ENCODE measurements at regions not wholly inside any gene's neighbourhood (a gene's known extent, or its start where the extent isn't known, plus 50 kb on each side); places are given as distances from the start of the nearest gene placed in this dataset.

DNA sequence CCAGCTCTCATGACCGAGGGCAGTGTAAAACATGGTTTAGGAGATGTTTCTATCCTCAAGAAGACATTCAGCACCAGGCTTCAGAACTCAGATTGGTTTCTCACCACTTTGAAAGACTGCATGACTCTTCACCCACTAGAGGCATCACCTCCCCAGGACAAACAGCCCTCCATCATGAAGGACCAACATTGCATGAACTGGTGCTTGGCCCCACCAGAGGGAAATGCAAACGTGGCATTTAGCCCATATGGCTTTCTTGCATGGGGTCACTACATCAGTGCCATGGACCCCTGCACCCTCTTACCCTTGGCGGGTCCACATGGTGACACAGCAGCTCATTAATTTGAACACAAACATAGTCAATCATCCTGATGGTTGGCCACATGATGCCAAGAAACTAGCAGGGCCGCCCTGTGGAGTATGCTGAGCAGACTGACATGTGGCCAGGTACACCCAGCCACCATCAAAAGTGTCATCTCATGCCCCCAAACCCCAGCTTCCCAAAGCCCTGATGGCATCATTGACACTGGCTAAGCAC is 129.5 kb upstream of the FSTL4 start:
- no peak overlapping the region for H2AFZ ChIP-seq (ENCODE audit: low read length)
- H3K36me3 ChIP-seq (ENCODE audit: control insufficient read depth, insufficient read depth, low read length): no peaks in the 10 kb centered on the region
- no peak overlapping the region for H3K9ac ChIP-seq (ENCODE audit: insufficient read depth, low read length)
- H3K9me3 ChIP-seq (ENCODE audit: control insufficient read depth, insufficient read depth, low read depth, low read length): no peaks in the 10 kb centered on the region
- DNase-seq (ENCODE audit: low read depth in 2 of 2): no peak
- TF ChIP-seq, protein P1, sequence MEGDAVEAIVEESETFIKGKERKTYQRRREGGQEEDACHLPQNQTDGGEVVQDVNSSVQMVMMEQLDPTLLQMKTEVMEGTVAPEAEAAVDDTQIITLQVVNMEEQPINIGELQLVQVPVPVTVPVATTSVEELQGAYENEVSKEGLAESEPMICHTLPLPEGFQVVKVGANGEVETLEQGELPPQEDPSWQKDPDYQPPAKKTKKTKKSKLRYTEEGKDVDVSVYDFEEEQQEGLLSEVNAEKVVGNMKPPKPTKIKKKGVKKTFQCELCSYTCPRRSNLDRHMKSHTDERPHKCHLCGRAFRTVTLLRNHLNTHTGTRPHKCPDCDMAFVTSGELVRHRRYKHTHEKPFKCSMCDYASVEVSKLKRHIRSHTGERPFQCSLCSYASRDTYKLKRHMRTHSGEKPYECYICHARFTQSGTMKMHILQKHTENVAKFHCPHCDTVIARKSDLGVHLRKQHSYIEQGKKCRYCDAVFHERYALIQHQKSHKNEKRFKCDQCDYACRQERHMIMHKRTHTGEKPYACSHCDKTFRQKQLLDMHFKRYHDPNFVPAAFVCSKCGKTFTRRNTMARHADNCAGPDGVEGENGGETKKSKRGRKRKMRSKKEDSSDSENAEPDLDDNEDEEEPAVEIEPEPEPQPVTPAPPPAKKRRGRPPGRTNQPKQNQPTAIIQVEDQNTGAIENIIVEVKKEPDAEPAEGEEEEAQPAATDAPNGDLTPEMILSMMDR (conservative IDR thresholded peaks at IDR 0.05 in 1 of 2, IDR thresholded peaks at IDR 0.05 in 1 of 2; ENCODE audit: low read depth in 1 of 2, low read length in 2 of 2): no peak
- TF ChIP-seq EZH2 (IDR thresholded peaks at IDR 0.05; ENCODE audit: low read length, missing control alignments): no peak
- H3K4me2 ChIP-seq (ENCODE audit: extremely low read depth, insufficient read depth, low read length): no peak overlapping the region
- no peak overlapping the region for H3K27ac ChIP-seq (ENCODE audit: insufficient read depth, low read length)
- no peaks in the 10 kb centered on the region for H3K4me1 ChIP-seq (ENCODE audit: control insufficient read depth, extremely low read depth, insufficient read depth, low read length)
- H3K27me3 ChIP-seq (ENCODE audit: control insufficient read depth, insufficient read depth, low read length): no peaks in the 10 kb centered on the region
- no peaks in the 10 kb centered on the region for H4K20me1 ChIP-seq (ENCODE audit: control insufficient read depth, extremely low read depth, insufficient read depth, low read length)
- no peaks in the 10 kb centered on the region for H3K79me2 ChIP-seq (ENCODE audit: control insufficient read depth, insufficient read depth, low read length)
- no peak overlapping the region for H3K4me3 ChIP-seq (replicated peaks in 1 of 4; ENCODE audit: control extremely low read depth in 1 of 4, insufficient read depth in 1 of 4, low read depth in 3 of 4, low read length in 4 of 4)

GRCh38 chr5:133741396-133741795 is 129.1 kb upstream of the FSTL4 start:
- H3K27me3 ChIP-seq (ENCODE audit: control insufficient read depth, insufficient read depth, low read length): no peaks in the 10 kb centered on the region
- no peak overlapping the region for H3K4me2 ChIP-seq (ENCODE audit: extremely low read depth, insufficient read depth, low read length)
- no peak overlapping the region for H3K4me3 ChIP-seq (replicated peaks in 1 of 4; ENCODE audit: control extremely low read depth in 1 of 4, insufficient read depth in 1 of 4, low read depth in 3 of 4, low read length in 4 of 4)
- no peaks in the 10 kb centered on the region for H3K79me2 ChIP-seq (ENCODE audit: control insufficient read depth, insufficient read depth, low read length)
- no peaks in the 10 kb centered on the region for H3K9me3 ChIP-seq (ENCODE audit: control insufficient read depth, insufficient read depth, low read depth, low read length)
- no peaks in the 10 kb centered on the region for H3K4me1 ChIP-seq (ENCODE audit: control insufficient read depth, extremely low read depth, insufficient read depth, low read length)
- DNase-seq (ENCODE audit: low read depth in 2 of 2): no peak
- no peaks in the 10 kb centered on the region for H4K20me1 ChIP-seq (ENCODE audit: control insufficient read depth, extremely low read depth, insufficient read depth, low read length)
- no peak overlapping the region for H3K9ac ChIP-seq (ENCODE audit: insufficient read depth, low read length)
- TF ChIP-seq, protein P1 (conservative IDR thresholded peaks at IDR 0.05 in 1 of 2, IDR thresholded peaks at IDR 0.05 in 1 of 2; ENCODE audit: low read depth in 1 of 2, low read length in 2 of 2): no peak
- no peak for TF ChIP-seq EZH2 (IDR thresholded peaks at IDR 0.05; ENCODE audit: low read length, missing control alignments)
- H3K36me3 ChIP-seq (ENCODE audit: control insufficient read depth, insufficient read depth, low read length): no peaks in the 10 kb centered on the region
- H2AFZ ChIP-seq (ENCODE audit: low read length): no peak overlapping the region
- H3K27ac ChIP-seq (ENCODE audit: insufficient read depth, low read length): no peak overlapping the region

GRCh38 chr5:133739181-133739780 is 126.9 kb upstream of the FSTL4 start:
- Histone ChIP-seq H3K79me2 (ENCODE audit: control insufficient read depth, insufficient read depth, low read length) (no peaks in the 10 kb centered on the region), H3K27ac (ENCODE audit: insufficient read depth, low read length) (no peak overlapping the region), H3K4me3 (replicated peaks in 1 of 4; ENCODE audit: control extremely low read depth in 1 of 4, insufficient read depth in 1 of 4, low read depth in 3 of 4, low read length in 4 of 4) (no peak overlapping the region), H3K4me2 (ENCODE audit: extremely low read depth, insufficient read depth, low read length) (no peak overlapping the region), H3K4me1 (ENCODE audit: control insufficient read depth, extremely low read depth, insufficient read depth, low read length) (no peaks in the 10 kb centered on the region), H2AFZ (ENCODE audit: low read length) (no peak overlapping the region), H3K36me3 (ENCODE audit: control insufficient read depth, insufficient read depth, low read length) (no peaks in the 10 kb centered on the region), H4K20me1 (ENCODE audit: control insufficient read depth, extremely low read depth, insufficient read depth, low read length) (no peaks in the 10 kb centered on the region), H3K9ac (ENCODE audit: insufficient read depth, low read length) (no peak overlapping the region), H3K27me3 (ENCODE audit: control insufficient read depth, insufficient read depth, low read length) (no peaks in the 10 kb centered on the region), H3K9me3 (ENCODE audit: control insufficient read depth, insufficient read depth, low read depth, low read length) (no peaks in the 10 kb centered on the region)
- no peak for TF ChIP-seq EZH2 (IDR thresholded peaks at IDR 0.05; ENCODE audit: low read length, missing control alignments)
- TF ChIP-seq, protein P1 (conservative IDR thresholded peaks at IDR 0.05 in 1 of 2, IDR thresholded peaks at IDR 0.05 in 1 of 2; ENCODE audit: low read depth in 1 of 2, low read length in 2 of 2): no peak
- no peak for DNase-seq (ENCODE audit: low read depth in 2 of 2)

Measured in fibroblast of lung (primary cell).